NCI-H1092 treated with DMSO at 0.1 percent for 48 hours (cell line): ENCODE measurements at regions not wholly inside any gene's neighbourhood (a gene's known extent, or its start where the extent isn't known, plus 50 kb on each side); places are given as distances from the start of the nearest gene placed in this dataset.

ENCODE experiments used
- DNase-seq: peaks from one replicate; lab custom pipeline; 2025; lab: John Stamatoyannopoulos, UW

DNA sequence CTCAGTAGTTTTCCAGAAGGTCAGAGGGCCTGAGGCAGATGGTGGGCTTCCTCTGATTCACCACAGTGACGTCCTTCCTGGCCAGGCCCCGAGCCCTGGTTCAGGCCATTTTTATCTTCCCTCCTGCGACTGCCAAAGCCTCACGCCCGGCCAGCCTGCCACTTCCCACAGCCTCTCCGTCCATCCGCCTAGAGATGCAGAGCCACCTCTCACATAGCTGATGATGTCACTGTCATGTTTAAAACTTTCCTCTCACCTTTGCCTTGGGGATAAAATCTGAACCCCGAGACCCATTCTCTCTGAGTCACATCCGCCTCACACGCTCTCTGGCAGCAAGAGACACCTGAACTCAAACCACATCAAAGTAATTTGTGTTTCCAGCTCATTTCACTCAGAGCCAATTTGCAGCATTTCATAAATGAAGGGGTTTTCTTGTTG is 175.3 kb downstream of the QDPR start:
- no peak for DNase-seq

- no peak for DNase-seq
Measured at GRCh38 chr4:17336069-17336468, 175.8 kb downstream of the QDPR start.

DNA sequence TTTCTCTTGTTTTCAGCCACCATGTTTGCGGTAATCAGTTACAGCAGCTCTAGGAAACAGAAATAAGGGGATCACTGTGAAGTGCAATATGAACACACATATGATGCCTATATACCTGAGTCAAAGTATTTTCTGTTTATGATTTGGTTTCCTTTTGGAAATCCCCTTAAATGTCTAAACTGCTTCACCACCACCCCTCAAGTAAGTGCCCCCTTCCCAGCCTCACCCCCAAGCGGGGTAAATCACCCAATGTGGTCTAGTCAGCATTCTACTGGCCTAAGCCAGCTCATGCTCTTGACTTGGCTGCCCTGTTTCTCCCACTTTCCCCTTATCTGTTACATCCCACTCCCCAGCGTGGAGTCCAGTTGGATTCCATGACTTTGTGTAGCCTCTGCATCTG is 176.5 kb downstream of the QDPR start:
- DNase-seq: no peak

GRCh38 chr4:17332478-17332877 is 179.4 kb downstream of the QDPR start:
- DNase-seq: no peak

DNA sequence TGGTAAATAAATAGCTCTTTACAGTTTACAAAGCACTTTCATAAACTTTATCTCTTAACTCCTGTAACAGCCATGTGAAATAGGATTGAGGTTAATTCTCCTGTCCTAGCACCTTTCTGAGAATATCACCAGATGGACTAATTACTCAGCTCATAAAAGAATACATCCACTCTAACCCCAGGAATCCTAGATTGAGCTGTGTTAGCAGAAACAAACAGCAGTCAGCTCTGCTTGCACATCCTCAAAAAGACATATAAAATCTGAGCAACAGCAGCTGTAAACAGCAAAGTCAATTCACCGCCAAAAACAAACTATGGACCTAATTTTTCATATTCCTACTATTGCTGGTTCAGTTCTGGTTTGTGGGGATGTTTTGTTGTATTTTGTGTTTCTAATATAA is 182.8 kb downstream of the QDPR start:
- DNase-seq: no peak

GRCh38 chr4:17328141-17328815 is 183.6 kb downstream of the QDPR start:
- no peak for DNase-seq

- no peak for DNase-seq
Measured at GRCh38 chr4:17327591-17327990, 184.3 kb downstream of the QDPR start.

GRCh38 chr4:17326756-17327155 is 185.1 kb downstream of the QDPR start:
- no peak for DNase-seq

GRCh38 chr4:17325098-17325497 is 186.8 kb downstream of the QDPR start:
- DNase-seq: no peak

DNA sequence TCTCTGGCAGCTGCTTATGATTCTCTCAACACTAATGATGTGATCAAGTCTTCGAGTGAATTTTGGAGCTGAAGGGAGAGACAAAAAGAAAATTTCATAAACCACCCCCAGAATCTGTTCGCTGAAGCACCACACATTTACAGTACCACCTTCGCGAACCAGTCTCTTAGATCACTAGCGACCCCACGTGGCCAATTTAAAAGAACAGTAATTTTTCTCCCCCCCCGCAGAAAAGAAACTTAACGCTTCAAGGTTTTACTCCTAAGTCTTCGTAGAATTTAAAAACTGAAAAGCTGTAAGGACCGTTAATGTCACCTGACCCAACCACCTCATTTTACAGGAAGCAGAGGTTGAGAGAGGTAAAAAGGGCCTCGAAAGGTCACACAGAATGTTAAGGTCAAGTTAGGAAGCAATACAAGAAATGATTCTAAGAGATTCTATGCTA is 187.5 kb downstream of the QDPR start:
- no peak for DNase-seq

- DNase-seq: no peak
Measured at GRCh38 chr4:17323554-17324385, 188.1 kb downstream of the QDPR start.

- DNase-seq: no peak
Measured at GRCh38 chr4:17322514-17322913, 189.4 kb downstream of the QDPR start.

DNA sequence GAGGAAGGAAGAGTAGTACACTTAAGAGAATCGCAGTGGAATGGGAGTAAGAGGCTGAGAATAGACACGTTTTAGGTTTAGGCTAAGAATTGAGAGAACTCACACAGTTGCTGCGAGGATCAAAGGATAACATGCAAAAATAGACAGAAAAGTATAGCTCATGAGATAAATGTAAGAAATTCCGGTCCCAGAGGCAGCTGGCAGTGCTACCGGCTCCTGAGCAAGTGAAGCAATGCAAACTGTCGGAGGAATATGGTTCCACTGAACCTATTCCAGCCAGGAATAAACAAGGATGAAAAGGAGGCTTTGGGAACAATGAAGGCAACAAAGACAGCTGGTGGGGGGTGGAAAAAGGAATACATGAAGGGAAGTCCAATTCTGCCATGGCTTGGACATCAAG is 191.8 kb downstream of the QDPR start:
- no peak for DNase-seq

GRCh38 chr4:17317526-17317925 is 194.4 kb downstream of the QDPR start:
- DNase-seq: no peak

DNA sequence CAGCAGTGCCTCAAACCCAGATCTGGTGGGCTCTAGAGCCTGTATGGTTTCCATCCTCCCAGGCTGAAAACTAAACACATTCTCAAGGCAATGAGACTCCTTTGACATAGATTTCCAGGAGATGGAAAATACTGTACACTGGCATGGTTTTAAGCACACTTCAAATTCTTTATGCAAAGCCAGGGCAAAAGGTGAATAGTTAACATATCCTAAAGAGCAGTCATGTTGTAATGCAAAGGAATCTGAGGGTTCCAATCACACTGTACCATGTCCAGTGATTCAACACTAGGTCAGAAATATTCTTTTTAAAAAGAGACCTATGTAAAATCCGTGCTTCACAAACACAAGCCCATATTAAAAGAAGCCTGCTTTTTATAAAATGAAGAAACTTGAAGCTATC is 195.3 kb downstream of the QDPR start:
- DNase-seq: no peak

DNA sequence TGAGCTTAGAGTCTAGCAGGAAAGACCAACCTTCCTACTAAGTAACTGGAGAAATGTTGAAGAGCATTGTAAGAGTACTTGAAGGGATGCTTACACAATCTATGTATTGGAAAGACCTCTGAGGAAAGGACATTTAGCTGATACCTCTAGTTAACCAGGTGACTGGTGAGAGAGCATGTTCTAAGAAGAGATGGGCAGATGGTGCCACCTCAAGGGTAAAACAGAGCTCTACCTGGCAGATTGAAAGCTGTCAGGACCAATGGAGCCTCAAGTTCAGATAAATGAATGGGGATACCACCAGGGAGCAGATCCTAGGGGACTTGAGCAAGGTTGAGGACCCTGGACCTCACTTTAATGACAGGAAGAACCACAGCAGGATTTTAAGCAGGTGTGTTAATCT is 196.4 kb downstream of the QDPR start:
- no peak for DNase-seq

DNA sequence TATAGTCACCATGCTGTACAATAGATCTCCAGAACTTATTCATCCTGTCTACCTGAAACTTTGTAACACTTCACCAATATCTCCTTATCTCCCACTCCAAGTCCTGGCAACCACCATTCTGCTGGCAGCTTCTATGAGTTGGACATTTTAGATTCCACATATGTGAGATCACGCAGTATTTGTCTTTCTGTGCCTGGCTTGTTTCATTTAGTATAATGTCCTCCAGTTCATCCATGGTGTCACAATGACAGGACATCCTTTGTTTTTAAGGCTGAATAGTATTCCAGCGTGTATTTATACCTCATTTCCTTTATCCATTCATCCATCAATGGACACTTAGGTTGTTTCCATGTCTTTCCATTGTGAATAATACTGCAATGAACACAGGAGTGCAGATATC is 198.7 kb downstream of the QDPR start:
- DNase-seq: no peak

DNA sequence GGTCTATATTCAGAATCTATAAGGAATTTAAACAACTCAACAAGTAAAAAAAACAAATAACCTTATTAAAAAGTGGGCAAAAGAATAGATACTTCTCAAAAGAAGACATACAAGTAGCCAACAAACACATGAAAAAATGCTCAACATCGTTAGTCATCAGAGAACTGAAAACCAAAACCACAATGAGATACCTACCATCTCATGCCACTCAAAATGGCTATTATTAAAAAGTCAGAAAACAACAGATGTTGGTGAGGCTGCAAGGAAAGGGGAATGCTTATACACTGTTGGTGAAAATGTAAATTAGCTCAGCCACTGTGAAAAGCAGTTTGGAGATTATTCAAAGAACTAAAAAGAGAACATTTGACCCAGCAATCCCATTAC is 201.6 kb downstream of the QDPR start:
- DNase-seq: no peak

- DNase-seq: no peak
Measured at GRCh38 chr4:17309567-17310268, 202.2 kb downstream of the QDPR start.

GRCh38 chr4:17301869-17302268 is 210.0 kb downstream of the QDPR start:
- DNase-seq: no peak

- DNase-seq: no peak
Measured at GRCh38 chr4:17301266-17301665, 210.6 kb downstream of the QDPR start.

DNA sequence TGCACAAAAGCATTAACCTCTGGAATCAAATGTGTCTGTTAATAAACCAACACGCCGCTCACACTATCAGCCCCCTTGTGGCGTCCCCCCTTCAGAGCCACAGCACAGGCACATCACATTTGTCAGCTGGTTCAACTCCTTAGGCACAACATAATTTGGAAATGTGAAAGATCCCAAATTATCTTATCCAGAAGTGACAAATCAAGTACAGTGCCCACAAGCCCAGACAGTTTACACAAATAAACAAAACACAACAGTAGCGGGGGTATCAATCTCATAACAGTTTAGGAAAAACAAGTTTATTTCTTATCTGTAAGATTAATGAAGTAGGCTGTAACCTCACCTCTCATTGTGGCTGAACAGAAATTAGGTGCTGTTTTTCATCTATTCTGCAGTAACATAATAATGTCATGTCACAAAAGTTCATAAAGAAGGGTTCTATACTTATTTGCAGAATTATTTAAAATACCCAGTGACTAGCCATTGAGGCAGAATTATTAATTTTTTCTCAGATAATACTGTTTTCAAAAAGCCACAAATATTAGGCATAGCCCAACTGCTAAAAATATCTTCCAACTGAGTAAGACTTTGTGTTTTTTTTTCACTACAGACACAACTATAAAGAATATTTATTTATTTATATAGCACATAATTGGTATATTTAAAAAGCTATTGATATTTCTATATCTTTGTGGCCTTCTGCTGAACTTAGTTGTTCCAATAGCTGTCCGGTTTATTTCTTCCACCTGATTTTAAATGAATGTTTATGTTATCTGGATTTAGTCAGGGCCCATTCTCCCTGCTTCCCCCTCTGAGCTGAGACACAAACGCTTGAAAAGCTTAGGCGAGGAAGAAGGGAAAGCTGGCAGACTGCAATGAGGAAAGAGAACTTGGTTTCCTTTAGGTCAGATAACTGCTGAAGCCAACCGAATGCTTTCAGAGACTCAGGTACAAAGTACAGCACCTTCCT is 214.7 kb downstream of the QDPR start:
- DNase-seq: no peak
